GM23338 (cell line): ENCODE measurements at regions not wholly inside any gene's neighbourhood (a gene's known extent, or its start where the extent isn't known, plus 50 kb on each side); places are given as distances from the start of the nearest gene placed in this dataset.

Experiments
- ATAC-seq: fragments of 200-7000 bp; cut with Tn5 transposase; 3 replicates; pipeline ENCODE4 v1.9.1; 2020
- DNase-seq: peaks from one replicate; pipeline ENCODE4 v3.0.0-alpha.2; 2015; ENCODE audit warnings: low spot score
- H2AFZ ChIP-seq: fragments of 200-600 bp; sonication (generic); 2 replicates; pipeline ENCODE4 v1.8.0; 2016; ENCODE audit warnings: antibody characterized with exemption, mild to moderate bottlenecking, moderate library complexity
- H3F3A ChIP-seq: fragments of 200-600 bp; sonication (generic); replicated peaks from 2 replicates; pipeline ENCODE4 v1.8.0; 2017; ENCODE audit warnings: antibody characterized with exemption, mixed run types, low read depth
- H3K27ac ChIP-seq: fragments of 200-600 bp; sonication (generic); 2 replicates; pipeline ENCODE4 v1.6.1; 2016; ENCODE audit warnings: low read depth
- H3K27me3 ChIP-seq: fragments of 200-600 bp; sonication (generic); 2 replicates; pipeline ENCODE4 v1.8.0; 2016; ENCODE audit warnings: mild to moderate bottlenecking, mixed run types, moderate library complexity; ENCODE audit not compliant: insufficient read depth
- H3K36me3 ChIP-seq: fragments of 200-600 bp; sonication (generic); 2 replicates; pipeline ENCODE4 v1.8.0; 2016; ENCODE audit warnings: mild to moderate bottlenecking; ENCODE audit not compliant: insufficient read depth
- H3K4me1 ChIP-seq: fragments of 200-600 bp; sonication (generic); 2 replicates; pipeline ENCODE4 v1.8.0; 2016; ENCODE audit warnings: mild to moderate bottlenecking, moderate library complexity; ENCODE audit not compliant: insufficient read depth
- H3K4me2 ChIP-seq: fragments of 200-600 bp; sonication (generic); 2 replicates; pipeline ENCODE4 v1.7.1; 2017; ENCODE audit warnings: mixed run types
- H3K4me3 ChIP-seq: fragments of 200-600 bp; sonication (generic); 2 replicates; pipeline ENCODE4 v1.6.1; 2016; ENCODE audit warnings: mixed run types
- H3K79me2 ChIP-seq: fragments of 200-600 bp; sonication (generic); replicated peaks from 2 replicates; pipeline ENCODE4 v1.8.0; 2017; ENCODE audit warnings: mild to moderate bottlenecking; ENCODE audit not compliant: insufficient read depth
- H3K9me2 ChIP-seq: fragments of 200-600 bp; sonication (generic); 2 replicates; pipeline ENCODE4 v1.8.0; 2017; ENCODE audit not compliant: insufficient read depth
- H4K20me1 ChIP-seq: fragments of 200-600 bp; sonication (generic); replicated peaks from 2 replicates; pipeline ENCODE4 v1.8.0; 2017; ENCODE audit warnings: mild to moderate bottlenecking; ENCODE audit not compliant: insufficient read depth
- H3K27ac Mint-ChIP-seq: 2 replicates; pipeline ENCODE4 v1.8.0; 2020; ENCODE audit warnings: inconsistent platforms, mild to moderate bottlenecking, moderate library complexity, mixed read lengths
- H3K27me3 Mint-ChIP-seq: 3 replicates; pipeline ENCODE4 v1.8.0; 2022; ENCODE audit warnings: low read depth, mild to moderate bottlenecking, moderate library complexity, mixed read lengths, inconsistent platforms; ENCODE audit not compliant: insufficient read depth, poor library complexity
- H3K36me3 Mint-ChIP-seq: 3 replicates; pipeline ENCODE4 v1.8.0; 2021; ENCODE audit warnings: low read depth, mild to moderate bottlenecking, inconsistent platforms, moderate library complexity, mixed read lengths
- H3K4me1 Mint-ChIP-seq: 3 replicates; pipeline ENCODE4 v1.8.0; 2020; ENCODE audit warnings: mild to moderate bottlenecking, inconsistent platforms, mixed read lengths
- H3K4me3 Mint-ChIP-seq: 3 replicates; pipeline ENCODE4 v1.8.0; 2021; ENCODE audit warnings: moderate library complexity, mild to moderate bottlenecking, inconsistent platforms, mixed read lengths
- H3K9me3 Mint-ChIP-seq: 3 replicates; pipeline ENCODE4 v1.8.0; 2020; ENCODE audit warnings: moderate library complexity, mild to moderate bottlenecking, inconsistent platforms, mixed read lengths
- CREB1 ChIP-seq: fragments of 250-450 bp; sonication (Bioruptor Pico); IDR thresholded peaks from 2 replicates; pipeline ENCODE4 v1.5.0; 2020; ENCODE audit warnings: low read depth, mild to moderate bottlenecking, moderate library complexity
- CTCF ChIP-seq, 2 experiments: fragments of 200-600 bp in 1 of 2; sonication (generic) in 1 of 2; conservative IDR thresholded peaks; 2 replicates each; pipeline versions ENCODE4 v1.5.1 to v1.6.1; 2016 to 2017; ENCODE audit warnings: antibody characterized with exemption in 2 of 2, low read depth in 2 of 2, mild to moderate bottlenecking in 2 of 2, moderate library complexity in 1 of 2
- ETS1 ChIP-seq: IDR thresholded peaks from 2 replicates; pipeline ENCODE4 v1.6.1; 2016; ENCODE audit warnings: antibody characterized with exemption
- EZH2phosphoT487 ChIP-seq: fragments of 200-600 bp; sonication (generic); IDR thresholded peaks from one replicate; pipeline ENCODE4 v1.8.1; 2018; ENCODE audit warnings: antibody characterized with exemption; ENCODE audit not compliant: unreplicated experiment
- JUNB ChIP-seq: IDR thresholded peaks from one replicate; pipeline ENCODE4 v1.6.1; 2016; ENCODE audit warnings: antibody characterized with exemption; ENCODE audit not compliant: unreplicated experiment
- NANOG ChIP-seq: IDR thresholded peaks from 2 replicates; pipeline ENCODE4 v1.6.1; 2016; ENCODE audit warnings: antibody characterized with exemption, borderline replicate concordance
- POLR2AphosphoS5 ChIP-seq: IDR thresholded peaks from 2 replicates; pipeline ENCODE4 v1.6.1; 2016; ENCODE audit warnings: antibody characterized with exemption, low read depth
- STAT1 ChIP-seq: IDR thresholded peaks from one replicate; pipeline ENCODE4 v1.6.1; 2016; ENCODE audit warnings: antibody characterized with exemption; ENCODE audit not compliant: unreplicated experiment
- ZNF462 ChIP-seq: fragments of 250-450 bp; sonication (Bioruptor Pico); IDR thresholded peaks from 2 replicates; pipeline ENCODE4 v1.5.0; 2020; ENCODE audit warnings: mild to moderate bottlenecking, moderate library complexity
- TF ChIP-seq, protein P1 (sequence below): IDR thresholded peaks from one replicate; pipeline ENCODE4 v1.6.1; 2018; ENCODE audit warnings: antibody characterized with exemption; ENCODE audit not compliant: unreplicated experiment

DNA sequence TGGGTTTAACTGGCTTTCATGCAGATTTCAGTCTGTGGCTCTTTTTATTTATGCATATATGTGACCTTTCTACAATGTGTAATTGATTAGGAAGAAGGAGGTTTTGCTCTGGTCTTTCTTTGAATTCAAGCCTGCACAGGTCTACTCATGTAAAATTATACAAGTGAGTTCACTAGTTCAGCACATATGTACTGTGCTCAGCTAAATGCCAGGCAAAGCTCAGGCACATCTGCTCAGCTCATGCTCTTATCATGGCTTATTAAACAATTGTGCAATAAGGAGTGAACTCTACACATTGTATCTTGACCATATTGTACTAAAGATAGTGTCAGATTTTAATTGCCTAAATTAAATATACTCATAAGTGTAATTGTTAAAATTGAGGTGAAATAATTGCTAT is 378.4 kb downstream of the ADGRL2 start:
- no peak overlapping the region for H3K4me3 Mint-ChIP-seq
- H3F3A ChIP-seq, result no peaks in the 10 kb centered on the region
- H3K4me3 ChIP-seq, result no peak overlapping the region
- no peak overlapping the region for H3K27ac ChIP-seq
- H3K27ac Mint-ChIP-seq, result no peak overlapping the region
- DNase-seq (no peak), ATAC-seq (no peak)
- no peak overlapping the region for H2AFZ ChIP-seq
- no peaks in the 10 kb centered on the region for H3K36me3 Mint-ChIP-seq
- no peaks in the 10 kb centered on the region for H3K9me2 ChIP-seq
- H4K20me1 ChIP-seq, result no peaks in the 10 kb centered on the region
- no peaks in the 10 kb centered on the region for H3K79me2 ChIP-seq
- no peak for TF ChIP-seq NANOG
- TF ChIP-seq EZH2phosphoT487, result no peak
- no peak for TF ChIP-seq ETS1
- TF ChIP-seq JUNB, result no peak
- TF ChIP-seq, protein P1, sequence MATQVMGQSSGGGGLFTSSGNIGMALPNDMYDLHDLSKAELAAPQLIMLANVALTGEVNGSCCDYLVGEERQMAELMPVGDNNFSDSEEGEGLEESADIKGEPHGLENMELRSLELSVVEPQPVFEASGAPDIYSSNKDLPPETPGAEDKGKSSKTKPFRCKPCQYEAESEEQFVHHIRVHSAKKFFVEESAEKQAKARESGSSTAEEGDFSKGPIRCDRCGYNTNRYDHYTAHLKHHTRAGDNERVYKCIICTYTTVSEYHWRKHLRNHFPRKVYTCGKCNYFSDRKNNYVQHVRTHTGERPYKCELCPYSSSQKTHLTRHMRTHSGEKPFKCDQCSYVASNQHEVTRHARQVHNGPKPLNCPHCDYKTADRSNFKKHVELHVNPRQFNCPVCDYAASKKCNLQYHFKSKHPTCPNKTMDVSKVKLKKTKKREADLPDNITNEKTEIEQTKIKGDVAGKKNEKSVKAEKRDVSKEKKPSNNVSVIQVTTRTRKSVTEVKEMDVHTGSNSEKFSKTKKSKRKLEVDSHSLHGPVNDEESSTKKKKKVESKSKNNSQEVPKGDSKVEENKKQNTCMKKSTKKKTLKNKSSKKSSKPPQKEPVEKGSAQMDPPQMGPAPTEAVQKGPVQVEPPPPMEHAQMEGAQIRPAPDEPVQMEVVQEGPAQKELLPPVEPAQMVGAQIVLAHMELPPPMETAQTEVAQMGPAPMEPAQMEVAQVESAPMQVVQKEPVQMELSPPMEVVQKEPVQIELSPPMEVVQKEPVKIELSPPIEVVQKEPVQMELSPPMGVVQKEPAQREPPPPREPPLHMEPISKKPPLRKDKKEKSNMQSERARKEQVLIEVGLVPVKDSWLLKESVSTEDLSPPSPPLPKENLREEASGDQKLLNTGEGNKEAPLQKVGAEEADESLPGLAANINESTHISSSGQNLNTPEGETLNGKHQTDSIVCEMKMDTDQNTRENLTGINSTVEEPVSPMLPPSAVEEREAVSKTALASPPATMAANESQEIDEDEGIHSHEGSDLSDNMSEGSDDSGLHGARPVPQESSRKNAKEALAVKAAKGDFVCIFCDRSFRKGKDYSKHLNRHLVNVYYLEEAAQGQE, result no peak
- TF ChIP-seq CTCF (conservative IDR thresholded peaks at IDR 0.05; ENCODE audit: low read depth in 2 of 2), result no peak
- no peak for TF ChIP-seq POLR2AphosphoS5
- no peak for TF ChIP-seq CREB1 (CRISPR knock-in tag)
- no peaks in the 10 kb centered on the region for H3K27me3 ChIP-seq
- H3K27me3 Mint-ChIP-seq, result no peaks in the 10 kb centered on the region
- H3K4me1 ChIP-seq, result no peaks in the 10 kb centered on the region
- H3K36me3 ChIP-seq, result no peaks in the 10 kb centered on the region
- H3K4me1 Mint-ChIP-seq, result no peaks in the 10 kb centered on the region
- H3K9me3 Mint-ChIP-seq, result no peaks in the 10 kb centered on the region
- H3K4me2 ChIP-seq, result no peak overlapping the region

DNA sequence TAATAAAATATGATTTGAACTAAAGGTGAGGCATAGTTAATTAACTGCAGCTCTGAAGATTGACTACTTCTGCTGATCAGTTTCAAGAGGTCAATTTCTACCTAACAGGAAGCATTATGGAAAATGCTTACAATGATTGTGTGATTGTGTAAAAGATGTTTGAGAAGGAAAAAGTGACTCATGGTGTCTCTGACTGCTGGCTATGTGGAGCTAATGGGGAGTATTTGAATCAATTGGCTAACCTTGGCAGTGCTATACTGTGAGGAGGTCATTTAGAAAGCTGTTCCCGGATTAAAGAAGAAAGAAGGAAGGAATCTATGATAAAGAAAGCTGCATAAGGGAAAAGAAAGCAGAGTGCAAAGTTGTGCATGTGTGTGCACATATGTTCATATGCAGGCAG is 376.5 kb downstream of the ADGRL2 start:
- H3K27me3 Mint-ChIP-seq, result no peaks in the 10 kb centered on the region
- Histone ChIP-seq H3K4me1 (no peaks in the 10 kb centered on the region), H3F3A (no peaks in the 10 kb centered on the region), H3K9me2 (no peaks in the 10 kb centered on the region), H3K79me2 (no peaks in the 10 kb centered on the region), H3K4me3 (no peak overlapping the region), H3K27ac (no peak overlapping the region), H3K4me2 (no peak overlapping the region), H3K36me3 (no peaks in the 10 kb centered on the region), H3K27me3 (no peaks in the 10 kb centered on the region), H4K20me1 (no peaks in the 10 kb centered on the region), H2AFZ (no peak overlapping the region)
- H3K4me3 Mint-ChIP-seq, result no peak overlapping the region
- H3K4me1 Mint-ChIP-seq, result no peaks in the 10 kb centered on the region
- H3K9me3 Mint-ChIP-seq, result no peaks in the 10 kb centered on the region
- ATAC-seq (no peak), DNase-seq (no peak)
- H3K27ac Mint-ChIP-seq, result no peak overlapping the region
- H3K36me3 Mint-ChIP-seq, result no peaks in the 10 kb centered on the region
- TF ChIP-seq CREB1 (CRISPR knock-in tag), result no peak
- TF ChIP-seq ZNF462, result no peak
- no peak for TF ChIP-seq STAT1
